WTC11 (cell line): ENCODE measurements at regions not wholly inside any gene's neighbourhood (a gene's known extent, or its start where the extent isn't known, plus 50 kb on each side); places are given as distances from the start of the nearest gene placed in this dataset.

Source experiments
- ATAC-seq: fragments of 200-7000 bp; cut with Tn5 transposase; 2 replicates; pipeline ENCODE4 v1.10.0; 2021; ENCODE audit warnings: mild to moderate bottlenecking, moderate library complexity
- CTCF ChIA-PET: fragments of 300-600 bp; sonication (Branson Sonifier 250); formaldehyde crosslinking; loops from one replicate; lab custom pipeline; 2021; ENCODE audit warnings: antibody characterized with exemption; lab: Charles Lee
- POLR2A ChIA-PET: fragments of 350-600 bp; sonication (Branson Sonifier 250); formaldehyde crosslinking; loops from one replicate; lab custom pipeline; 2021; ENCODE audit warnings: antibody characterized with exemption; lab: Charles Lee
- DNase-seq: peaks from one replicate; pipeline ENCODE4 v3.0.0; 2021; ENCODE audit warnings: low spot score
- H3K27ac Mint-ChIP-seq: 2 replicates; pipeline ENCODE4 v1.8.0; 2021; ENCODE audit warnings: mixed read lengths
- H3K27me3 Mint-ChIP-seq: 2 replicates; pipeline ENCODE4 v1.8.0; 2021; ENCODE audit warnings: low read depth, mild to moderate bottlenecking, moderate library complexity, mixed read lengths
- H3K36me3 Mint-ChIP-seq: 2 replicates; pipeline ENCODE4 v1.8.0; 2021; ENCODE audit warnings: mixed read lengths
- H3K4me1 Mint-ChIP-seq: 2 replicates; pipeline ENCODE4 v1.8.0; 2022; ENCODE audit warnings: mixed read lengths
- H3K4me3 Mint-ChIP-seq: 2 replicates; pipeline ENCODE4 v1.8.0; 2021; ENCODE audit warnings: mild to moderate bottlenecking, moderate library complexity, mixed read lengths
- H3K9me3 Mint-ChIP-seq: 2 replicates; pipeline ENCODE4 v1.8.0; 2021; ENCODE audit warnings: mixed read lengths
- ATF6 ChIP-seq: sonication (generic); formaldehyde crosslinking; IDR thresholded peaks from 2 replicates; pipeline ENCODE4 v1.8.1; 2023; ENCODE audit warnings: mild to moderate bottlenecking, missing genetic modification reagents
- CBFB ChIP-seq: sonication (generic); formaldehyde crosslinking; IDR thresholded peaks from 2 replicates; pipeline ENCODE4 v1.8.1; 2022; ENCODE audit warnings: mild to moderate bottlenecking, low read depth, missing genetic modification reagents
- EMX1 ChIP-seq: fragments of 250-450 bp; sonication (Bioruptor Pico); IDR thresholded peaks from 2 replicates; pipeline ENCODE4 v1.8.0; 2021; ENCODE audit warnings: mild to moderate bottlenecking
- FOXJ3 ChIP-seq: sonication (generic); formaldehyde crosslinking; IDR thresholded peaks from 2 replicates; pipeline ENCODE4 v1.9.0; 2021; ENCODE audit warnings: missing genetic modification reagents, mild to moderate bottlenecking, borderline replicate concordance
- FOXP1 ChIP-seq: sonication (generic); formaldehyde crosslinking; IDR thresholded peaks from 2 replicates; pipeline ENCODE4 v1.8.0; 2022; ENCODE audit warnings: missing genetic modification reagents, mild to moderate bottlenecking, moderate library complexity, borderline replicate concordance
- GABPB1 ChIP-seq: sonication (generic); formaldehyde crosslinking; IDR thresholded peaks from 2 replicates; pipeline ENCODE4 v1.8.1; 2023; ENCODE audit warnings: mild to moderate bottlenecking, missing genetic modification reagents
- NFYB ChIP-seq: sonication (generic); formaldehyde crosslinking; conservative IDR thresholded peaks from 2 replicates; pipeline ENCODE4 v1.8.0; 2022; ENCODE audit warnings: low read depth, missing genetic modification reagents
- NR1H2 ChIP-seq: sonication (generic); formaldehyde crosslinking; IDR thresholded peaks from 2 replicates; pipeline ENCODE4 v1.9.0; 2021; ENCODE audit warnings: mild to moderate bottlenecking, moderate library complexity, missing genetic modification reagents
- OVOL2 ChIP-seq: fragments of 250-450 bp; sonication (Bioruptor Pico); IDR thresholded peaks from 2 replicates; pipeline ENCODE4 v1.9.0; 2021; ENCODE audit warnings: mild to moderate bottlenecking, borderline replicate concordance
- SP1 ChIP-seq: sonication (generic); formaldehyde crosslinking; conservative IDR thresholded peaks from 2 replicates; pipeline ENCODE4 v1.8.1; 2022; ENCODE audit warnings: missing genetic modification reagents
- ZBTB21 ChIP-seq: sonication (generic); formaldehyde crosslinking; IDR thresholded peaks from 2 replicates; pipeline ENCODE4 v1.8.1; 2023; ENCODE audit warnings: mild to moderate bottlenecking, missing genetic modification reagents, borderline replicate concordance
- ZNF219 ChIP-seq: sonication (generic); formaldehyde crosslinking; IDR thresholded peaks from 2 replicates; pipeline ENCODE4 v1.8.0; 2023; ENCODE audit warnings: missing genetic modification reagents, mild to moderate bottlenecking, borderline replicate concordance
- ZNF532 ChIP-seq: fragments of 250-450 bp; sonication (Bioruptor Pico); IDR thresholded peaks from 2 replicates; pipeline ENCODE4 v1.9.0; 2021; ENCODE audit warnings: mild to moderate bottlenecking, borderline replicate concordance
- TF ChIP-seq, protein P1 (sequence below): sonication (generic); formaldehyde crosslinking; IDR thresholded peaks from 2 replicates; pipeline ENCODE4 v1.8.1; 2022; ENCODE audit warnings: low read depth, missing genetic modification reagents, borderline replicate concordance
- TF ChIP-seq, protein P2 (sequence below): sonication (generic); formaldehyde crosslinking; IDR thresholded peaks from 2 replicates; pipeline ENCODE4 v1.8.0; 2022; ENCODE audit warnings: mild to moderate bottlenecking, missing genetic modification reagents
- TF ChIP-seq, protein P3 (sequence below): sonication (generic); formaldehyde crosslinking; IDR thresholded peaks from 2 replicates; pipeline ENCODE4 v1.8.1; 2023; ENCODE audit warnings: mild to moderate bottlenecking, missing genetic modification reagents
- TF ChIP-seq, protein P4 (sequence below): sonication (generic); formaldehyde crosslinking; IDR thresholded peaks from 2 replicates; pipeline ENCODE4 v1.8.0; 2023; ENCODE audit warnings: missing genetic modification reagents
- TF ChIP-seq, protein P5 (sequence below): fragments of 250-450 bp; sonication (Bioruptor Pico); IDR thresholded peaks from 2 replicates; pipeline ENCODE4 v1.9.0; 2021; ENCODE audit warnings: moderate library complexity, mild to moderate bottlenecking, inconsistent platforms, borderline replicate concordance
- TF ChIP-seq, protein P6 (sequence below): sonication (generic); formaldehyde crosslinking; IDR thresholded peaks from 2 replicates; pipeline ENCODE4 v1.8.0; 2022; ENCODE audit warnings: mild to moderate bottlenecking, missing genetic modification reagents

DNA sequence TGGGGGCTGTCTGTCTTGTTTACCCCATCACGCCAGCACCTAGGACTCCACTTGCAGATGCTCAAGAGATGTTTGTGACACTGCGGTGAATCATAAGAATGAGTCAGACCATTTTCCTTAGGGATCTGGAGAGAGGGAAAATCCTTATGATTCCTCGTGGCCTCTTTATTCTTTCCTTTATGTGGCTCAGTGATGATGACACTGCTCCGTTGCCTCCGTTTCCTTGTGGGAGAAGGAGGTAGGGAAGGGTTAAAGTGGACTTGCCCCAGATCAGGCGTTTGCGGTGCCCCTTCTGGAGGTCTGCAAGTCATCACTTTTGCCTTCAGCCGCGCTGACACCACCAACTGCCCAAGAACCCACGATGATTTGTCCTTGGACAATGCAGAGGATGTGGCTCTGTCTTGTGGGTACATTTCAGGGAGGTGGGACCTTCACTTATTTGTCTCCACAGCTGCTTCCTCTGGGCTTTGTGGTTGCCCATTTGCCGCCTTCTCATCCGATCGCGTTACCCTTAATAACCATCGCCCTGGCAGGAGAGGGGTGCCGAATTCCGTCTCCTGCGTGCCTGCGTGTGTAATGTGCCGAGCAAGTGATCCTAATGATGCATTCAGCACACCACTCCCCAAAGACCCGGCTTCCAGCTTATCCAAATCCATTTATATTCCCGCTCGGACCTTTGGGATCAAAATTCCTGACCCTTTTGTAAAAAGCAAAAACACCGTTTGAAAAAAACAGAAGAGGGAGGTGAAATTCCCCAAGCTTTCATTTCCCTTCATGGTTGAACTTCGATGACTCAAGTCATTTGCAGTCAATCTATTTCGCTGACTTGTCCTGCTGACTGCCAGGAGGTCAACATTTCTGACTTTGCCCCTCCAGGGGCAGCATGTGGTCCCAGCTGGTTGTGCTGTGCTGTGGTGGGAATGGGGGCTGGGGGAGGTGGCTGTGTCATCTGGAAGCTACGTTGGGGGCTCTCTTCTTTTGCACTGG lies 87.2 kb upstream of the IRX3 start:
- Mint-ChIP-seq H3K27me3 (no peaks in the 10 kb centered on the region), H3K4me1 (peaks cover 13% of the 10 kb centered on the region)
- POLR2A ChIA-PET: no interaction called here
- TF ChIP-seq OVOL2 (CRISPR knock-in tag) (no peak), ATF6 (CRISPR knock-in tag) (no peak), ZNF219 (CRISPR knock-in tag) (no peak), EMX1 (CRISPR knock-in tag) (no peak), FOXJ3 (CRISPR knock-in tag) (no peak), NFYB (no peak), NR1H2 (CRISPR knock-in tag) (no peak), GABPB1 (no peak), ZNF532 (CRISPR knock-in tag) (no peak), CBFB (CRISPR knock-in tag) (no peak), ZBTB21 (CRISPR knock-in tag) (no peak), FOXP1 (CRISPR knock-in tag) (no peak), SP1 (CRISPR knock-in tag) (no peak)
- TF ChIP-seq, protein P1, sequence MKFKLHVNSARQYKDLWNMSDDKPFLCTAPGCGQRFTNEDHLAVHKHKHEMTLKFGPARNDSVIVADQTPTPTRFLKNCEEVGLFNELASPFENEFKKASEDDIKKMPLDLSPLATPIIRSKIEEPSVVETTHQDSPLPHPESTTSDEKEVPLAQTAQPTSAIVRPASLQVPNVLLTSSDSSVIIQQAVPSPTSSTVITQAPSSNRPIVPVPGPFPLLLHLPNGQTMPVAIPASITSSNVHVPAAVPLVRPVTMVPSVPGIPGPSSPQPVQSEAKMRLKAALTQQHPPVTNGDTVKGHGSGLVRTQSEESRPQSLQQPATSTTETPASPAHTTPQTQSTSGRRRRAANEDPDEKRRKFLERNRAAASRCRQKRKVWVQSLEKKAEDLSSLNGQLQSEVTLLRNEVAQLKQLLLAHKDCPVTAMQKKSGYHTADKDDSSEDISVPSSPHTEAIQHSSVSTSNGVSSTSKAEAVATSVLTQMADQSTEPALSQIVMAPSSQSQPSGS (CRISPR knock-in tag): no peak
- TF ChIP-seq, protein P2, sequence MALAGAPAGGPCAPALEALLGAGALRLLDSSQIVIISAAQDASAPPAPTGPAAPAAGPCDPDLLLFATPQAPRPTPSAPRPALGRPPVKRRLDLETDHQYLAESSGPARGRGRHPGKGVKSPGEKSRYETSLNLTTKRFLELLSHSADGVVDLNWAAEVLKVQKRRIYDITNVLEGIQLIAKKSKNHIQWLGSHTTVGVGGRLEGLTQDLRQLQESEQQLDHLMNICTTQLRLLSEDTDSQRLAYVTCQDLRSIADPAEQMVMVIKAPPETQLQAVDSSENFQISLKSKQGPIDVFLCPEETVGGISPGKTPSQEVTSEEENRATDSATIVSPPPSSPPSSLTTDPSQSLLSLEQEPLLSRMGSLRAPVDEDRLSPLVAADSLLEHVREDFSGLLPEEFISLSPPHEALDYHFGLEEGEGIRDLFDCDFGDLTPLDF: no peak
- TF ChIP-seq, protein P3, sequence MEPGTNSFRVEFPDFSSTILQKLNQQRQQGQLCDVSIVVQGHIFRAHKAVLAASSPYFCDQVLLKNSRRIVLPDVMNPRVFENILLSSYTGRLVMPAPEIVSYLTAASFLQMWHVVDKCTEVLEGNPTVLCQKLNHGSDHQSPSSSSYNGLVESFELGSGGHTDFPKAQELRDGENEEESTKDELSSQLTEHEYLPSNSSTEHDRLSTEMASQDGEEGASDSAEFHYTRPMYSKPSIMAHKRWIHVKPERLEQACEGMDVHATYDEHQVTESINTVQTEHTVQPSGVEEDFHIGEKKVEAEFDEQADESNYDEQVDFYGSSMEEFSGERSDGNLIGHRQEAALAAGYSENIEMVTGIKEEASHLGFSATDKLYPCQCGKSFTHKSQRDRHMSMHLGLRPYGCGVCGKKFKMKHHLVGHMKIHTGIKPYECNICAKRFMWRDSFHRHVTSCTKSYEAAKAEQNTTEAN (CRISPR knock-in tag): no peak
- TF ChIP-seq, protein P4, sequence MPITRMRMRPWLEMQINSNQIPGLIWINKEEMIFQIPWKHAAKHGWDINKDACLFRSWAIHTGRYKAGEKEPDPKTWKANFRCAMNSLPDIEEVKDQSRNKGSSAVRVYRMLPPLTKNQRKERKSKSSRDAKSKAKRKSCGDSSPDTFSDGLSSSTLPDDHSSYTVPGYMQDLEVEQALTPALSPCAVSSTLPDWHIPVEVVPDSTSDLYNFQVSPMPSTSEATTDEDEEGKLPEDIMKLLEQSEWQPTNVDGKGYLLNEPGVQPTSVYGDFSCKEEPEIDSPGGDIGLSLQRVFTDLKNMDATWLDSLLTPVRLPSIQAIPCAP: no peak
- TF ChIP-seq, protein P5, sequence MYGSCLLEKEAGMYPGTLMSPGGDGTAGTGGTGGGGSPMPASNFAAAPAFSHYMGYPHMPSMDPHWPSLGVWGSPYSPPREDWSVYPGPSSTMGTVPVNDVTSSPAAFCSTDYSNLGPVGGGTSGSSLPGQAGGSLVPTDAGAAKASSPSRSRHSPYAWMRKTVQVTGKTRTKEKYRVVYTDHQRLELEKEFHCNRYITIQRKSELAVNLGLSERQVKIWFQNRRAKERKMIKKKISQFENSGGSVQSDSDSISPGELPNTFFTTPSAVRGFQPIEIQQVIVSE (CRISPR knock-in tag): no peak
- TF ChIP-seq, protein P6, sequence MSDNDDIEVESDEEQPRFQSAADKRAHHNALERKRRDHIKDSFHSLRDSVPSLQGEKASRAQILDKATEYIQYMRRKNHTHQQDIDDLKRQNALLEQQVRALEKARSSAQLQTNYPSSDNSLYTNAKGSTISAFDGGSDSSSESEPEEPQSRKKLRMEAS (CRISPR knock-in tag): no peak
- TF ChIP-seq, all 79 proteins: peak for 0
- DNase-seq (no peak), ATAC-seq (no peak)
- CTCF ChIA-PET: no interaction called here
- H3K4me3 Mint-ChIP-seq: no peak overlapping the region
- no peaks in the 10 kb centered on the region for H3K36me3 Mint-ChIP-seq
- H3K9me3 Mint-ChIP-seq: peaks cover 7% of the 10 kb centered on the region; the same call in 1 of the 2 replicates
- no peak overlapping the region for H3K27ac Mint-ChIP-seq
